Keratinocyte (primary cell): ENCODE measurements at regions not wholly inside any gene's neighbourhood (a gene's known extent, or its start where the extent isn't known, plus 50 kb on each side); places are given as distances from the start of the nearest gene placed in this dataset.

Experiments
- CTCF ChIP-seq, 3 experiments: IDR thresholded peaks in 1 of 3; conservative IDR thresholded peaks in 1 of 3; optimal IDR thresholded peaks in 1 of 3; 2 replicates in 2 of 3; 3 replicates in 1 of 3; pipeline versions ENCODE3 to v1.5.1; 2011; ENCODE audit warnings: low read length in 3 of 3, mild to moderate bottlenecking in 3 of 3, moderate library complexity in 2 of 3, control low read depth in 1 of 3, inconsistent platforms in 1 of 3; ENCODE audit not compliant: insufficient read depth in 2 of 3; ENCODE audit errors: extremely low read depth in 1 of 3
- EZH2 ChIP-seq: IDR thresholded peaks from one replicate; pipeline ENCODE4 v1.6.1; 2012; ENCODE audit warnings: inconsistent platforms, mild to moderate bottlenecking, low read length, moderate library complexity

GRCh38 chr11:135008412-135008811 is 596.4 kb upstream of the B3GAT1 start:
- no peak for TF ChIP-seq CTCF (optimal IDR thresholded peaks at IDR 0.05 in 1 of 3, IDR thresholded peaks at IDR 0.05 in 1 of 3, conservative IDR thresholded peaks at IDR 0.05 in 1 of 3; ENCODE audit: extremely low read depth in 1 of 3, insufficient read depth in 2 of 3, low read length in 3 of 3)
- TF ChIP-seq EZH2 = no peak
